HCT116 (cell line): ENCODE measurements at regions not wholly inside any gene's neighbourhood (a gene's known extent, or its start where the extent isn't known, plus 50 kb on each side); places are given as distances from the start of the nearest gene placed in this dataset.
A peak's percentile ranks its signal among the peaks of the same experiment; 100 is the strongest.

Source experiments
- ATAC-seq: fragments of 200-7000 bp; cut with Tn5 transposase; 2 replicates; pipeline ENCODE4 v1.9.1; 2020; ENCODE audit warnings: mild to moderate bottlenecking, moderate library complexity
- BruUV-seq: library from RNA; stranded (reverse); fragments of 400-500 nt; replicated peaks from 2 replicates; lab custom pipeline; 2021; lab: Mats Ljungman, UMichigan
- CTCF ChIA-PET: fragments of 300-600 bp; sonication (Branson Sonifier 250); formaldehyde crosslinking; loops from one replicate; lab custom pipeline; 2021; ENCODE audit warnings: antibody characterized with exemption; lab: Charles Lee
- POLR2A ChIA-PET: fragments of 300-600, 350-600 bp; sonication (Branson Sonifier 250); formaldehyde crosslinking; loops from one replicate; lab custom pipeline; 2021; ENCODE audit warnings: antibody characterized with exemption; lab: Charles Lee
- RAD21 ChIA-PET, 2 experiments: fragments of 300-600 bp; sonication (Branson Sonifier 250); formaldehyde crosslinking; loops; one replicate each; lab custom pipeline; 2023; ENCODE audit warnings: low total read pairs in 2 of 2; ENCODE audit not compliant: uncharacterized antibody in 2 of 2, unreplicated experiment in 2 of 2, low non-redundant PET in 1 of 2; lab: Charles Lee
- DNase-seq: peaks from one replicate; pipeline ENCODE4 v3.0.0-alpha.2; 2010; ENCODE audit warnings: low read depth, low spot score
- H2AFZ ChIP-seq: fragments of 200-600 bp; shearing (Covaris generic), sonication (generic); 2 replicates; pipeline ENCODE4 v1.6.1; 2017; ENCODE audit warnings: low read depth, mixed run types, mixed read lengths, antibody characterized with exemption, low read length; ENCODE audit not compliant: poor library complexity, severe bottlenecking
- H3K27ac ChIP-seq: 2 replicates; pipeline ENCODE4 v1.5.1; 2012; ENCODE audit warnings: low read depth, low read length
- H3K27me3 ChIP-seq: fragments of 200-600 bp; sonication (generic); 2 replicates; pipeline ENCODE4 v1.6.1; 2016; ENCODE audit warnings: mixed run types, low read length, mixed read lengths; ENCODE audit not compliant: insufficient read depth
- H3K36me3 ChIP-seq, 2 experiments: fragments of 200-500 bp in 1 of 2; fragments of 200-600 bp in 1 of 2; sonication (Bioruptor generic) in 1 of 2; sonication (generic) in 1 of 2; 2 replicates each; pipeline versions ENCODE4 v1.5.1 to v1.6.1; 2014 to 2016; ENCODE audit warnings: low read length in 2 of 2, inconsistent platforms in 1 of 2, mixed read lengths in 1 of 2, mixed run types in 1 of 2; ENCODE audit not compliant: insufficient read depth in 2 of 2, control insufficient read depth in 1 of 2
- H3K4me1 ChIP-seq, 2 experiments: fragments of 200-600 bp in 1 of 2; sonication (generic) in 1 of 2; 2 replicates each; pipeline versions ENCODE4 v1.5.1 to v1.6.1; 2012 to 2017; ENCODE audit warnings: low read length in 2 of 2, inconsistent platforms in 1 of 2, mild to moderate bottlenecking in 1 of 2, mixed read lengths in 1 of 2, mixed run types in 1 of 2, moderate library complexity in 1 of 2; ENCODE audit not compliant: insufficient read depth in 2 of 2, control insufficient read depth in 1 of 2
- H3K4me2 ChIP-seq: fragments of 200-600 bp; sonication (generic); 2 replicates; pipeline ENCODE4 v1.6.1; 2017; ENCODE audit warnings: mixed run types, low read length, mixed read lengths
- H3K4me3 ChIP-seq, 2 experiments: fragments of 200-600 bp in 1 of 2; sonication (generic) in 1 of 2; replicated peaks in 1 of 2; 2 replicates each; pipeline ENCODE4 v1.5.1; 2011 to 2016; ENCODE audit warnings: low read length in 2 of 2, control low read depth in 1 of 2, low read depth in 1 of 2, mild to moderate bottlenecking in 1 of 2, mixed read lengths in 1 of 2, mixed run types in 1 of 2
- H3K79me2 ChIP-seq: fragments of 200-600 bp; sonication (generic); 2 replicates; pipeline ENCODE4 v1.6.1; 2017; ENCODE audit warnings: mild to moderate bottlenecking, mixed run types, low read length, moderate library complexity, mixed read lengths; ENCODE audit not compliant: insufficient read depth
- H3K9ac ChIP-seq: fragments of 200-600 bp; sonication (generic); 2 replicates; pipeline ENCODE4 v1.6.1; 2016; ENCODE audit warnings: low read length, mixed read lengths
- H3K9me2 ChIP-seq: fragments of 200-600 bp; sonication (generic), shearing (Covaris generic); 2 replicates; pipeline ENCODE4 v1.6.1; 2017; ENCODE audit warnings: mixed run types, mild to moderate bottlenecking, moderate library complexity; ENCODE audit not compliant: insufficient read depth
- H3K9me3 ChIP-seq, 2 experiments: fragments of 200-500 bp in 1 of 2; fragments of 200-600 bp in 1 of 2; sonication (Bioruptor generic) in 1 of 2; sonication (generic) in 1 of 2; 2 replicates each; pipeline ENCODE4 v1.6.1; 2014 to 2017; ENCODE audit warnings: low read length in 2 of 2, mixed read lengths in 2 of 2, inconsistent platforms in 1 of 2, low read depth in 1 of 2, mild to moderate bottlenecking in 1 of 2, mixed run types in 1 of 2, moderate library complexity in 1 of 2; ENCODE audit not compliant: control insufficient read depth in 1 of 2, insufficient read depth in 1 of 2
- H4K20me1 ChIP-seq: fragments of 200-600 bp; sonication (generic), shearing (Covaris generic); 2 replicates; pipeline ENCODE4 v1.6.1; 2017; ENCODE audit warnings: mixed run types, mild to moderate bottlenecking, moderate library complexity; ENCODE audit not compliant: insufficient read depth
- CBX3 ChIP-seq: IDR thresholded peaks from 2 replicates; pipeline ENCODE4 v1.6.1; 2012; ENCODE audit warnings: low read depth
- EGR1 ChIP-seq: IDR thresholded peaks from 2 replicates; pipeline ENCODE4 v1.6.1; 2012; ENCODE audit warnings: low read depth
- FOSL1 ChIP-seq: IDR thresholded peaks from 2 replicates; pipeline ENCODE4 v1.6.1; 2012; ENCODE audit warnings: low read depth
- JUND ChIP-seq: IDR thresholded peaks from 2 replicates; pipeline ENCODE4 v1.6.1; 2012
- RAD21 ChIP-seq: IDR thresholded peaks from 2 replicates; pipeline ENCODE4 v1.6.1; 2012; ENCODE audit warnings: low read depth, mild to moderate bottlenecking
- SP1 ChIP-seq: IDR thresholded peaks from 2 replicates; pipeline ENCODE4 v1.6.1; 2012; ENCODE audit warnings: low read depth
- SRF ChIP-seq: IDR thresholded peaks from 2 replicates; pipeline ENCODE4 v1.6.1; 2012; ENCODE audit warnings: low read depth
- TCF7L2 ChIP-seq: IDR thresholded peaks from 2 replicates; pipeline ENCODE4 v1.7.0; 2011; ENCODE audit warnings: borderline replicate concordance, inconsistent platforms; ENCODE audit not compliant: insufficient read depth, insufficient read length; ENCODE audit errors: extremely low read depth
- YY1 ChIP-seq: IDR thresholded peaks from 2 replicates; pipeline ENCODE4 v1.6.1; 2011; ENCODE audit warnings: low read length, low read depth, moderate library complexity, mild to moderate bottlenecking; ENCODE audit not compliant: insufficient replicate concordance; ENCODE audit errors: extremely low read depth
- ZFX ChIP-seq: fragments of 450-650 bp; IDR thresholded peaks from 2 replicates; pipeline ENCODE4 v1.6.1; 2017
- ZNF274 ChIP-seq: fragments of 200-500 bp; sonication (Bioruptor generic); IDR thresholded peaks from 2 replicates; pipeline ENCODE4 v1.6.1; 2014; ENCODE audit warnings: mild to moderate bottlenecking, low read depth, low read length, inconsistent platforms
- intact Hi-C: fragments of 100-400 bp; cut with micrococcal nuclease; formaldehyde crosslinking; loops from 2 replicates; pipeline ENCODE4 v1.10.0; 2022
- TF ChIP-seq, protein P1 (sequence below): IDR thresholded peaks from 2 replicates; pipeline ENCODE4 v1.6.1; 2012
- TF ChIP-seq, protein P2 (sequence below): IDR thresholded peaks from 2 replicates; pipeline ENCODE4 v1.6.1; 2011; ENCODE audit warnings: mild to moderate bottlenecking, low read length, moderate library complexity; ENCODE audit not compliant: insufficient replicate concordance; ENCODE audit errors: extremely low read depth
- TF ChIP-seq, protein P3 (sequence below): IDR thresholded peaks from 2 replicates; pipeline ENCODE4 v1.6.1; 2012; ENCODE audit warnings: low read depth
- TF ChIP-seq, protein P4 (sequence below), 3 experiments: fragments of 200-600 bp in 1 of 3; sonication (generic) in 1 of 3; IDR thresholded peaks in 2 of 3; conservative IDR thresholded peaks in 1 of 3; 2 replicates each; pipeline ENCODE4 v1.5.1; 2012 to 2017; ENCODE audit warnings: low read depth in 2 of 3, low read length in 2 of 3, antibody characterized with exemption in 1 of 3, borderline replicate concordance in 1 of 3, control low read depth in 1 of 3, mild to moderate bottlenecking in 1 of 3, mixed read lengths in 1 of 3, mixed run types in 1 of 3, moderate library complexity in 1 of 3; ENCODE audit not compliant: insufficient read depth in 1 of 3

DNA sequence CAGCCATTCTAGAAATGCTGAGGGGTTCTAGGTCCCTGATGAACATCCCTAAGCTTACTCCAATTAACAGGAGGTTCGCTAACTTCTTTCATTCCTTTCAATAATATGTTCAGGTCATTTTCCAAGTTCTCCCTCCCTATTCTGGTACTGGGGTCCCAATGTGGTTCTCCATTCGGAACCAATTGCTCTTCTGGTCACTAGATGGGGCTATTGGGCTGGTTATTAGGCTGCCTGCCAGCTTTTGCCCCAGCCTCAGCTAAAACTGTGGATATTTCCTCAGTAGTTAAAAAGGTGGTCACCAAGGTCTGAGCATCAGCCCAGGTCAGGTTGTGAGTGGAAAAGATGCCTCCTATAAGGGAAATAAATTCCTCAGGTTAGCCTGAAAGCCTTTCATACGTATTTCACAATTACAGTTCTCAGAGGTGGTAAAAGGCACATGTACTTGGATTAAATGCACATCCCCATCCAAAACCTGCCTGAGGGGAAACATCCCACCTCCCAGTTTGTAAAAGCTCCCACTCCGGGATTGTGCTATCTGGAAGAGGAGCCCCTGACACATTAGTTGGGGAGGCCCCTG is 161.1 kb upstream of the CCDC179 start:
- intact Hi-C loops, result no loop called here

More for the DNA sequence above, 161.1 kb upstream of the CCDC179 start:
- no peaks in the 10 kb centered on the region for H3K9me2 ChIP-seq
- TF ChIP-seq RAD21 (0 out of 2 replicates have a peak, but pooled peaks have one; percentile 12), ZFX (no peak), SRF (no peak), ZNF274 (no peak), SP1 (no peak), TCF7L2 (no peak), EGR1 (no peak), FOSL1 (no peak), CBX3 (no peak), JUND (no peak), YY1 (no peak)
- TF ChIP-seq, protein P1, sequence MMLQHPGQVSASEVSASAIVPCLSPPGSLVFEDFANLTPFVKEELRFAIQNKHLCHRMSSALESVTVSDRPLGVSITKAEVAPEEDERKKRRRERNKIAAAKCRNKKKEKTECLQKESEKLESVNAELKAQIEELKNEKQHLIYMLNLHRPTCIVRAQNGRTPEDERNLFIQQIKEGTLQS, result no peak
- TF ChIP-seq, protein P2, sequence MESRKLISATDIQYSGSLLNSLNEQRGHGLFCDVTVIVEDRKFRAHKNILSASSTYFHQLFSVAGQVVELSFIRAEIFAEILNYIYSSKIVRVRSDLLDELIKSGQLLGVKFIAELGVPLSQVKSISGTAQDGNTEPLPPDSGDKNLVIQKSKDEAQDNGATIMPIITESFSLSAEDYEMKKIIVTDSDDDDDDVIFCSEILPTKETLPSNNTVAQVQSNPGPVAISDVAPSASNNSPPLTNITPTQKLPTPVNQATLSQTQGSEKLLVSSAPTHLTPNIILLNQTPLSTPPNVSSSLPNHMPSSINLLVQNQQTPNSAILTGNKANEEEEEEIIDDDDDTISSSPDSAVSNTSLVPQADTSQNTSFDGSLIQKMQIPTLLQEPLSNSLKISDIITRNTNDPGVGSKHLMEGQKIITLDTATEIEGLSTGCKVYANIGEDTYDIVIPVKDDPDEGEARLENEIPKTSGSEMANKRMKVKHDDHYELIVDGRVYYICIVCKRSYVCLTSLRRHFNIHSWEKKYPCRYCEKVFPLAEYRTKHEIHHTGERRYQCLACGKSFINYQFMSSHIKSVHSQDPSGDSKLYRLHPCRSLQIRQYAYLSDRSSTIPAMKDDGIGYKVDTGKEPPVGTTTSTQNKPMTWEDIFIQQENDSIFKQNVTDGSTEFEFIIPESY, result no peak
- TF ChIP-seq, protein P3, sequence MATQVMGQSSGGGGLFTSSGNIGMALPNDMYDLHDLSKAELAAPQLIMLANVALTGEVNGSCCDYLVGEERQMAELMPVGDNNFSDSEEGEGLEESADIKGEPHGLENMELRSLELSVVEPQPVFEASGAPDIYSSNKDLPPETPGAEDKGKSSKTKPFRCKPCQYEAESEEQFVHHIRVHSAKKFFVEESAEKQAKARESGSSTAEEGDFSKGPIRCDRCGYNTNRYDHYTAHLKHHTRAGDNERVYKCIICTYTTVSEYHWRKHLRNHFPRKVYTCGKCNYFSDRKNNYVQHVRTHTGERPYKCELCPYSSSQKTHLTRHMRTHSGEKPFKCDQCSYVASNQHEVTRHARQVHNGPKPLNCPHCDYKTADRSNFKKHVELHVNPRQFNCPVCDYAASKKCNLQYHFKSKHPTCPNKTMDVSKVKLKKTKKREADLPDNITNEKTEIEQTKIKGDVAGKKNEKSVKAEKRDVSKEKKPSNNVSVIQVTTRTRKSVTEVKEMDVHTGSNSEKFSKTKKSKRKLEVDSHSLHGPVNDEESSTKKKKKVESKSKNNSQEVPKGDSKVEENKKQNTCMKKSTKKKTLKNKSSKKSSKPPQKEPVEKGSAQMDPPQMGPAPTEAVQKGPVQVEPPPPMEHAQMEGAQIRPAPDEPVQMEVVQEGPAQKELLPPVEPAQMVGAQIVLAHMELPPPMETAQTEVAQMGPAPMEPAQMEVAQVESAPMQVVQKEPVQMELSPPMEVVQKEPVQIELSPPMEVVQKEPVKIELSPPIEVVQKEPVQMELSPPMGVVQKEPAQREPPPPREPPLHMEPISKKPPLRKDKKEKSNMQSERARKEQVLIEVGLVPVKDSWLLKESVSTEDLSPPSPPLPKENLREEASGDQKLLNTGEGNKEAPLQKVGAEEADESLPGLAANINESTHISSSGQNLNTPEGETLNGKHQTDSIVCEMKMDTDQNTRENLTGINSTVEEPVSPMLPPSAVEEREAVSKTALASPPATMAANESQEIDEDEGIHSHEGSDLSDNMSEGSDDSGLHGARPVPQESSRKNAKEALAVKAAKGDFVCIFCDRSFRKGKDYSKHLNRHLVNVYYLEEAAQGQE, result no peak
- TF ChIP-seq, protein P4, sequence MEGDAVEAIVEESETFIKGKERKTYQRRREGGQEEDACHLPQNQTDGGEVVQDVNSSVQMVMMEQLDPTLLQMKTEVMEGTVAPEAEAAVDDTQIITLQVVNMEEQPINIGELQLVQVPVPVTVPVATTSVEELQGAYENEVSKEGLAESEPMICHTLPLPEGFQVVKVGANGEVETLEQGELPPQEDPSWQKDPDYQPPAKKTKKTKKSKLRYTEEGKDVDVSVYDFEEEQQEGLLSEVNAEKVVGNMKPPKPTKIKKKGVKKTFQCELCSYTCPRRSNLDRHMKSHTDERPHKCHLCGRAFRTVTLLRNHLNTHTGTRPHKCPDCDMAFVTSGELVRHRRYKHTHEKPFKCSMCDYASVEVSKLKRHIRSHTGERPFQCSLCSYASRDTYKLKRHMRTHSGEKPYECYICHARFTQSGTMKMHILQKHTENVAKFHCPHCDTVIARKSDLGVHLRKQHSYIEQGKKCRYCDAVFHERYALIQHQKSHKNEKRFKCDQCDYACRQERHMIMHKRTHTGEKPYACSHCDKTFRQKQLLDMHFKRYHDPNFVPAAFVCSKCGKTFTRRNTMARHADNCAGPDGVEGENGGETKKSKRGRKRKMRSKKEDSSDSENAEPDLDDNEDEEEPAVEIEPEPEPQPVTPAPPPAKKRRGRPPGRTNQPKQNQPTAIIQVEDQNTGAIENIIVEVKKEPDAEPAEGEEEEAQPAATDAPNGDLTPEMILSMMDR (IDR thresholded peaks at IDR 0.05 in 2 of 3, conservative IDR thresholded peaks at IDR 0.05 in 1 of 3; ENCODE audit: borderline replicate concordance in 1 of 3, insufficient read depth in 1 of 3, low read depth in 2 of 3, low read length in 2 of 3), result peak in 2 of 3 experiments; percentile 25 to 47; a peak in 3 of 6 replicates
- H3K9ac ChIP-seq, result no peak overlapping the region
- ChIA-PET RAD21 (no interaction called here), CTCF (interaction anchor here (0.7 kb wide), 1 partner anchor 145 kb away, joined by 4 read pairs; no protein-coding TSS in a partner anchor), POLR2A (no interaction called here)
- no peaks in the 10 kb centered on the region for H3K36me3 ChIP-seq
- ATAC-seq (no peak), DNase-seq (no peak)
- no peaks in the 10 kb centered on the region for H3K4me1 ChIP-seq
- no peak overlapping the region for H3K4me3 ChIP-seq
- H2AFZ ChIP-seq, result no peak overlapping the region
- H3K27ac ChIP-seq, result no peak overlapping the region
- H3K79me2 ChIP-seq, result no peaks in the 10 kb centered on the region
- BruUV-seq, result no TSS peak
- H3K27me3 ChIP-seq, result no peaks in the 10 kb centered on the region
- H3K4me2 ChIP-seq, result no peak overlapping the region
- H3K9me3 ChIP-seq, result no peaks in the 10 kb centered on the region; a peak in 2 of 4 replicates
- no peaks in the 10 kb centered on the region for H4K20me1 ChIP-seq
